K562 (cell line): ENCODE measurements at regions not wholly inside any gene's neighbourhood (a gene's known extent, or its start where the extent isn't known, plus 50 kb on each side); places are given as distances from the start of the nearest gene placed in this dataset.

Experiments used
- ATAC-seq: fragments of 200-7000 bp; cut with Tn5 transposase; 3 replicates; pipeline ENCODE4 v1.9.1; 2020; ENCODE audit warnings: moderate library complexity
- BruUV-seq: library from RNA; stranded (reverse); fragments of 400-500 nt; replicated peaks from 2 replicates; lab custom pipeline; 2021; lab: Mats Ljungman, UMichigan
- CTCF ChIA-PET: fragments of 300-600 bp; formaldehyde crosslinking; extraction: SDS; loops from one replicate; lab custom pipeline; 2021; ENCODE audit warnings: low intra/inter-chr PET ratio; lab: Yijun Ruan, JAX
- POLR2A ChIA-PET: fragments of 300-600, 350-650 bp; sonication (Branson Sonifier 250); formaldehyde crosslinking; extraction: SDS; loops from one replicate; lab custom pipeline; 2021; ENCODE audit warnings: antibody characterized with exemption, inconsistent platforms; lab: Yijun Ruan, JAX
- DNase-seq, 4 experiments: peaks; one replicate each; pipeline versions ENCODE4 v3.0.0 to v3.0.0-alpha.2; 2011 to 2018; ENCODE audit warnings: low spot score in 3 of 4, mixed read lengths in 3 of 4; ENCODE audit errors: extremely low read depth in 1 of 4
- FAIRE-seq: peaks from 2 replicates; lab custom pipeline; 2011; peaks lifted over from hg19 to GRCh38; lab: Jason Lieb, UNC
- H2AFZ ChIP-seq: 2 replicates; pipeline ENCODE4 v1.6.0; 2011; ENCODE audit warnings: low read depth, low read length, control low read depth, inconsistent platforms
- H3K27ac ChIP-seq: fragments of 200-600 bp; 3 replicates; pipeline ENCODE4 v1.8.0; 2011; ENCODE audit warnings: low read depth, mild to moderate bottlenecking, control low read depth, inconsistent platforms, low read length, moderate library complexity, mixed read lengths; ENCODE audit errors: extremely low read depth
- H3K27me3 ChIP-seq, 2 experiments: fragments of 300-600 bp in 1 of 2; 2 replicates in 1 of 2; 3 replicates in 1 of 2; pipeline versions ENCODE4 v1.6.0 to v1.8.0; 2011; ENCODE audit warnings: inconsistent platforms in 2 of 2, low read length in 2 of 2, mild to moderate bottlenecking in 1 of 2, mixed read lengths in 1 of 2, moderate library complexity in 1 of 2; ENCODE audit not compliant: control insufficient read depth in 2 of 2, insufficient read depth in 2 of 2
- H3K36me3 ChIP-seq: fragments of 300-600 bp; 3 replicates; pipeline ENCODE4 v1.8.0; 2011; ENCODE audit warnings: mild to moderate bottlenecking, low read length, inconsistent platforms; ENCODE audit not compliant: control insufficient read depth, insufficient read depth
- H3K4me1 ChIP-seq, 2 experiments: fragments of 200-600 bp in 1 of 2; replicated peaks in 1 of 2; 2 replicates in 1 of 2; 3 replicates in 1 of 2; pipeline versions ENCODE4 v1.5.1 to v1.8.0; 2011; ENCODE audit warnings: inconsistent platforms in 2 of 2, low read length in 2 of 2, mild to moderate bottlenecking in 1 of 2, mixed read lengths in 1 of 2, moderate library complexity in 1 of 2; ENCODE audit not compliant: control insufficient read depth in 2 of 2, insufficient read depth in 2 of 2
- H3K4me2 ChIP-seq: 2 replicates; pipeline ENCODE4 v1.6.1; 2011; ENCODE audit warnings: low read length, control low read depth, inconsistent platforms, mixed read lengths; ENCODE audit not compliant: insufficient read depth
- H3K4me3 ChIP-seq: fragments of 200-600 bp; sonication (generic), shearing (Covaris generic); 2 replicates; pipeline ENCODE4 v1.5.1; 2016; ENCODE audit warnings: control low read depth, inconsistent platforms
- H3K79me2 ChIP-seq: fragments of 200-600 bp; 3 replicates; pipeline ENCODE4 v1.8.0; 2011; ENCODE audit warnings: low read length, inconsistent platforms; ENCODE audit not compliant: control insufficient read depth, insufficient read depth
- H3K9ac ChIP-seq, 2 experiments: 2 replicates each; pipeline versions ENCODE4 v1.6.0 to v1.6.1; 2011; ENCODE audit warnings: low read depth in 2 of 2, low read length in 2 of 2, control low read depth in 1 of 2, inconsistent platforms in 1 of 2, mild to moderate bottlenecking in 1 of 2, mixed read lengths in 1 of 2; ENCODE audit not compliant: insufficient read depth in 1 of 2
- H3K9me1 ChIP-seq: one replicate; pipeline ENCODE4 v1.6.0; 2011; ENCODE audit warnings: inconsistent platforms, mild to moderate bottlenecking, low read length, moderate library complexity; ENCODE audit not compliant: control insufficient read depth, insufficient read depth
- H3K9me3 ChIP-seq: replicated peaks from 2 replicates; pipeline ENCODE4 v1.5.1; 2011; ENCODE audit warnings: low read depth, low read length, inconsistent platforms; ENCODE audit not compliant: control insufficient read depth, insufficient read depth
- H4K20me1 ChIP-seq: replicated peaks from 2 replicates; pipeline ENCODE4 v1.6.1; 2011; ENCODE audit warnings: low read length, inconsistent platforms, mixed read lengths; ENCODE audit not compliant: control insufficient read depth, insufficient read depth
- CBFA2T2 ChIP-seq: fragments of 450-650 bp; conservative IDR thresholded peaks from 2 replicates; pipeline ENCODE4 v1.6.1; 2017; ENCODE audit warnings: mild to moderate bottlenecking
- DIDO1 ChIP-seq: fragments of 450-650 bp; IDR thresholded peaks from 2 replicates; pipeline ENCODE4 v1.6.1; 2016; ENCODE audit warnings: low read depth, missing biosample characterization, missing genetic modification characterization
- ELF2 ChIP-seq: fragments of 250-450 bp; sonication (Bioruptor Pico); IDR thresholded peaks from 2 replicates; pipeline ENCODE4 v1.5.0; 2021; ENCODE audit warnings: mild to moderate bottlenecking
- KAT7 ChIP-seq: sonication (generic); formaldehyde crosslinking; IDR thresholded peaks from 2 replicates; pipeline ENCODE4 v1.8.0; 2022; ENCODE audit warnings: missing genetic modification reagents, mild to moderate bottlenecking, borderline replicate concordance
- KHSRP ChIP-seq: fragments of 450-650 bp; IDR thresholded peaks from 2 replicates; pipeline ENCODE4 v1.6.1; 2017
- PCBP1 ChIP-seq: fragments of 200-400 bp; formaldehyde crosslinking; IDR thresholded peaks from 2 replicates; pipeline ENCODE4 v1.6.1; 2018; ENCODE audit warnings: mild to moderate bottlenecking, low read depth, low read length; ENCODE audit not compliant: poor library complexity, severe bottlenecking
- SAFB ChIP-seq: fragments of 200-400 bp; formaldehyde crosslinking; IDR thresholded peaks from 2 replicates; pipeline ENCODE4 v1.6.1; 2017; ENCODE audit warnings: low read depth, low read length, borderline replicate concordance
- ZKSCAN1 ChIP-seq: fragments of 150-350 bp; IDR thresholded peaks from 2 replicates; pipeline ENCODE4 v1.6.1; 2016; ENCODE audit warnings: low read depth, low read length
- ZNF143 ChIP-seq: sonication (generic); formaldehyde crosslinking; IDR thresholded peaks from 2 replicates; pipeline ENCODE4 v1.9.0; 2022; ENCODE audit warnings: mild to moderate bottlenecking, missing genetic modification reagents
- ZNF146 ChIP-seq: IDR thresholded peaks from one replicate; pipeline ENCODE4 v1.6.1; 2018; ENCODE audit warnings: missing compliant biosample characterization; ENCODE audit not compliant: unreplicated experiment
- ZNF584 ChIP-seq: fragments of 200-800 bp; sonication (Bioruptor generic); IDR thresholded peaks from 2 replicates; pipeline ENCODE4 v1.6.1; 2016; ENCODE audit warnings: low read depth, mild to moderate bottlenecking, missing genetic modification characterization, missing compliant biosample characterization
- WGBS: fragments of 100-300 bp; shearing (Covaris generic); methylation state at CpG from one replicate; pipeline ENCODE4 v1.1.6; 2016; ENCODE audit warnings: low coverage, mixed read lengths; ENCODE audit not compliant: insufficient coverage; ENCODE audit errors: missing lambda C conversion rate; 5-methylcytosine and 5-hydroxymethylcytosine counted together
- in situ Hi-C: fragments of 300-500 bp; cut with MboI; formaldehyde crosslinking; loops from 4 replicates; pipeline ENCODE4 v1.15.0; 2018; ENCODE audit warnings: inconsistent platforms, mixed read lengths
- intact Hi-C: fragments of 100-400 bp; cut with micrococcal nuclease; formaldehyde crosslinking; loops from 2 replicates; pipeline ENCODE4 v1.14.2; 2022
- TF ChIP-seq, protein P1 (sequence below): sonication (generic); formaldehyde crosslinking; IDR thresholded peaks from 2 replicates; pipeline ENCODE4 v1.8.0; 2023; ENCODE audit warnings: missing genetic modification reagents, mild to moderate bottlenecking, borderline replicate concordance

DNA sequence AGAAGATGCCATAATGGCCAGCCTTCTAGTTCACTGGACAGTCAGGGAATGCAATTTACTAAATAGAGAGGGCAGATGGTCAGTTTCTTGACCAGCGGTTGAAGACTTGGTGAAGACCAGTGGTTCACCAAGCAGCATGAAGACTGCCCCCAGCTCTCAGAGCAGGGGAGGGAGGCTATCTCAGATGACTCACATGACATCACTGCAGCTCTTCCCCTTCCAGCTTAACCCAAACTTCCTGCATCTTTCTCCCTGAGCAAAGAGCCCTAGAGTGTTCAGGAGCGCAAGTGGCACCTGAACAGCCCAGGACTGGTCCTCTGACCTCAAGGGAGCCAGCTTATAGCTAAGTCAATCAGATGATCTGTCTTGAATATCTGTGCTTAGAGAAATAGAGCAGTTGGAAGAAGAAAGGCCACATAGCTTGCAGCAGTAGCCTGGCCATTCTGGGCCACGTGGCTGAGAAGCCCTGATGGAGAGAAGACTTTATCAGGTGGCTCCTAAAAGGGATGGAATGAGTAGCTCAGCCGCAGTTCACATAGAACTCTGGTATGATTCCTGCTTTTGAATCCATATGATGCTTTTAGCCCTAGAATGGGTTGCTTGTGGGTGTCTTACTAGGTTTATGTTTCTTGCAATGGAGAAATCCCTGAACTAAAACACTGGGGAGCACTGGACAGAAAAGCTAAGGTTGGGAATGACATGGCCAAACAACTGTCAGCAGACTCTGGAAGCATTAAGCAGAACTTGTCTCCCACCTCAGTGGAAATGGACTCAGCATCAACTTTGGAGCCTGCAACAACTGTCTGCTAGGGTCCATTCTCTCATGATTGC, 392.1 kb upstream of the CCL2 start:
- H2AFZ ChIP-seq = peak overlapping the region; percentile 75
- H3K4me2 ChIP-seq = peak overlapping the region; percentile 35; the same call in 1 of the 2 replicates
- peaks cover 0 to 21% of the 10 kb centered on the region in 2 experiments; a peak in 3 of 5 replicates for H3K4me1 ChIP-seq
- no peaks in the 10 kb centered on the region for H3K27me3 ChIP-seq
- no peak overlapping the region for H3K4me3 ChIP-seq
- H3K9ac ChIP-seq = no peak overlapping the region
- BruUV-seq = no TSS peak
- ATAC-seq (peak; percentile 55), FAIRE-seq (no peak), DNase-seq (peak in 2 of 4 experiments; percentile 41 to 50)
- no peaks in the 10 kb centered on the region for H3K79me2 ChIP-seq
- no peaks in the 10 kb centered on the region for H3K36me3 ChIP-seq
- 37% methylated on average over 4 of the region's 4 CpGs for WGBS
- in situ Hi-C loops = no loop called here
- H3K9me3 ChIP-seq = peaks cover 3% of the 10 kb centered on the region
- H3K9me1 ChIP-seq = no peaks in the 10 kb centered on the region
- ChIA-PET POLR2A (interaction anchor here (1.0 to 1.3 kb wide), 3 partner anchors 9 to 17 kb away, joined by 3 to 6 read pairs (median 5); no protein-coding TSS in a partner anchor), CTCF (interaction anchor here (1.1 kb wide), 1 partner anchor 84 kb away, joined by 4 read pairs; no protein-coding TSS in a partner anchor)
- intact Hi-C loops = no loop called here
- no peak overlapping the region for H3K27ac ChIP-seq
- no peaks in the 10 kb centered on the region for H4K20me1 ChIP-seq
- no peak for TF ChIP-seq KAT7 (CRISPR knock-in tag)
- no peak for TF ChIP-seq SAFB
- TF ChIP-seq CBFA2T2 = no peak
- no peak for TF ChIP-seq ZNF143 (CRISPR knock-in tag)
- no peak for TF ChIP-seq KHSRP
- TF ChIP-seq ZNF146 (CRISPR knock-in tag) = no peak
- no peak for TF ChIP-seq PCBP1
- no peak for TF ChIP-seq ZNF584 (CRISPR knock-in tag)
- no peak for TF ChIP-seq ZKSCAN1
- TF ChIP-seq, protein P1, sequence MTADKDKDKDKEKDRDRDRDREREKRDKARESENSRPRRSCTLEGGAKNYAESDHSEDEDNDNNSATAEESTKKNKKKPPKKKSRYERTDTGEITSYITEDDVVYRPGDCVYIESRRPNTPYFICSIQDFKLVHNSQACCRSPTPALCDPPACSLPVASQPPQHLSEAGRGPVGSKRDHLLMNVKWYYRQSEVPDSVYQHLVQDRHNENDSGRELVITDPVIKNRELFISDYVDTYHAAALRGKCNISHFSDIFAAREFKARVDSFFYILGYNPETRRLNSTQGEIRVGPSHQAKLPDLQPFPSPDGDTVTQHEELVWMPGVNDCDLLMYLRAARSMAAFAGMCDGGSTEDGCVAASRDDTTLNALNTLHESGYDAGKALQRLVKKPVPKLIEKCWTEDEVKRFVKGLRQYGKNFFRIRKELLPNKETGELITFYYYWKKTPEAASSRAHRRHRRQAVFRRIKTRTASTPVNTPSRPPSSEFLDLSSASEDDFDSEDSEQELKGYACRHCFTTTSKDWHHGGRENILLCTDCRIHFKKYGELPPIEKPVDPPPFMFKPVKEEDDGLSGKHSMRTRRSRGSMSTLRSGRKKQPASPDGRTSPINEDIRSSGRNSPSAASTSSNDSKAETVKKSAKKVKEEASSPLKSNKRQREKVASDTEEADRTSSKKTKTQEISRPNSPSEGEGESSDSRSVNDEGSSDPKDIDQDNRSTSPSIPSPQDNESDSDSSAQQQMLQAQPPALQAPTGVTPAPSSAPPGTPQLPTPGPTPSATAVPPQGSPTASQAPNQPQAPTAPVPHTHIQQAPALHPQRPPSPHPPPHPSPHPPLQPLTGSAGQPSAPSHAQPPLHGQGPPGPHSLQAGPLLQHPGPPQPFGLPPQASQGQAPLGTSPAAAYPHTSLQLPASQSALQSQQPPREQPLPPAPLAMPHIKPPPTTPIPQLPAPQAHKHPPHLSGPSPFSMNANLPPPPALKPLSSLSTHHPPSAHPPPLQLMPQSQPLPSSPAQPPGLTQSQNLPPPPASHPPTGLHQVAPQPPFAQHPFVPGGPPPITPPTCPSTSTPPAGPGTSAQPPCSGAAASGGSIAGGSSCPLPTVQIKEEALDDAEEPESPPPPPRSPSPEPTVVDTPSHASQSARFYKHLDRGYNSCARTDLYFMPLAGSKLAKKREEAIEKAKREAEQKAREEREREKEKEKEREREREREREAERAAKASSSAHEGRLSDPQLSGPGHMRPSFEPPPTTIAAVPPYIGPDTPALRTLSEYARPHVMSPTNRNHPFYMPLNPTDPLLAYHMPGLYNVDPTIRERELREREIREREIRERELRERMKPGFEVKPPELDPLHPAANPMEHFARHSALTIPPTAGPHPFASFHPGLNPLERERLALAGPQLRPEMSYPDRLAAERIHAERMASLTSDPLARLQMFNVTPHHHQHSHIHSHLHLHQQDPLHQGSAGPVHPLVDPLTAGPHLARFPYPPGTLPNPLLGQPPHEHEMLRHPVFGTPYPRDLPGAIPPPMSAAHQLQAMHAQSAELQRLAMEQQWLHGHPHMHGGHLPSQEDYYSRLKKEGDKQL (CRISPR knock-in tag) = no peak
- no peak for TF ChIP-seq ELF2 (CRISPR knock-in tag)
- TF ChIP-seq DIDO1 (tag) = no peak
